Activated CD4-positive, alpha-beta T cell treated with anti-CD3 and anti-CD28 coated beads, Interleukin-2, amount 50 U/mL, for 4 hours (primary cell): ENCODE measurements at regions not wholly inside any gene's neighbourhood (a gene's known extent, or its start where the extent isn't known, plus 50 kb on each side); places are given as distances from the start of the nearest gene placed in this dataset.
"Not testable (repeated sequence)": the region's sequence is repeated elsewhere in the genome, so short reads cannot be mapped to it uniquely, and the experiment has no call there.

Experiments
- DNase-seq, 2 experiments: peaks; one replicate each; pipeline ENCODE4 v3.0.0-alpha.2; 2020

DNA sequence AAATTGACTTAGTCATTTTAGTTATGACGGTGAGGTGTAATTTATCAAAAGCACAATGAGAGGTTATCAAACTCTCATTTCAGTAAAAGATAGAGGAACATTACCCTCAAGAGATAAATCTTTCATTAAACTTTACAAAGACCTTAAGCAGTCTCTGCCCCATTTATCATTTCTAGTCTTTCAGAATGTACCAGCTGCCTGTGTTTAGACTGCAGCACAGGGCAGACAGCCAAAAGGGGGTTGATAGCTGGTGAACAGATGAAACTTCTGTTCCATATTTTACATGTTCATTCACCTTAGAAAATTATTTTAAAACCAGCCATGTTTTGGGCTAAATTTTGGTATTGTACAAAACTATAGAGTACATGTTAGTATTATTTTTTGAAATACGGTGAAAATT, 514.6 kb upstream of the CNTN3 start:
- DNase-seq: no peak

GRCh38 chr3:75136100-75136897, 521.8 kb upstream of the CNTN3 start:
- DNase-seq: no peak

GRCh38 chr3:75138345-75138744, 523.9 kb upstream of the CNTN3 start:
- no peak for DNase-seq

GRCh38 chr3:75140904-75141615, 523.1 kb upstream of the FRG2C start:
- DNase-seq: no peak

DNA sequence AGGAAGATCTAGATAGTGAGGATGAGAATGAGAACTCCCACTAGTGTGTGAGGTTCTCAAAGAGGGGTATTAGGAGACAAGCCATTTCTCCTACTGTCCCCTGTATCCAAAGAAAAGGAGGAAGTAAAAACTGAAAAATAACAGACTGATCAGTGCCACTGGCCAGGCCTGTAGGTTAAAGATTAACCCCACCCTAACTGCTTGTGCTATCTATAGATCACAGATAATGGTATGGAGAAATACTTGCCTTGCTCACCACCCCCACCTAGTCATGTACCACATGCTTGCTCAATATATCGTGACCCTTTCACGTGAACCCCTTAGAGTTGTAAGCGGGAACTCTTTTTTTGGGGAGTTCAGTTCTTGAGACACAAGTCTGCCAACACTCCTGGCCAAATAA, 519.7 kb upstream of the FRG2C start:
- no peak for DNase-seq

- DNase-seq: no peak
Observed at GRCh38 chr3:75171630-75172230, 492.4 kb upstream of the FRG2C start.

- DNase-seq: no peak
Observed at GRCh38 chr3:75176937-75177336, 487.2 kb upstream of the FRG2C start.

DNA sequence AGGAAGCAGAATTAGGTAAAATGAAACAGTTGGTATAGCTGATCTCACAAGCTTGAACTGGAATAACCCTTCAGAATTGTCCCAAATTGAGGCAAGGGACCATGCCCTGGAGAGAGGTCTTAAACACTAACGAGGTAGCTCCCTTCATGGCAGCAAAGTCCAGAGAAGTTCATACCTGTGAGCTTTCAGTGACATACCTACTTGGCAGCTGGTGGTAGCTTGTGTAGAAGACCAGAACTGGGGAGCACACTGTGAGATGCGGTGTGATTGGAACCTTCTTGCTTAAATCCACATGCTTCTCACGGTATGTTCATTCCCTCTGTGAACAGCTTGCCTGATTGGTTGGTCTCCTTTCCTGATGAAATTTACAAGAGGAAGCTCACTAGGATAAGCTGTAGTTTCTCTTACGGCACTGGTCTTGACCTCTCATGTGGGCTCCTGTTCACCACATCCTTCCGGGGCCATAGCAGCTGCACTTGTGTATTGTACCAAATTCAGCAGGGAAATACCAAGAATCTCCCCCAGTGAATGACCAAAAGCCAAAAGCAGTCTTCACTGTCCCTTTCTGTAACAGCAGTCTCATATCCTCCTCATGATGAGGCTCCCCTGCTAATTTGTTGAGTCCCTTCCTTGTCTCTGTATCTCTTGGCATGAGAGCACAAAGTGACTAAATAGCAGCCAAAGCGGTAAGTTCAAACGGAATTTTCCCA, 483.7 kb upstream of the FRG2C start:
- no peak for DNase-seq

GRCh38 chr3:75180945-75181298, 483.2 kb upstream of the FRG2C start:
- DNase-seq: no peak

DNA sequence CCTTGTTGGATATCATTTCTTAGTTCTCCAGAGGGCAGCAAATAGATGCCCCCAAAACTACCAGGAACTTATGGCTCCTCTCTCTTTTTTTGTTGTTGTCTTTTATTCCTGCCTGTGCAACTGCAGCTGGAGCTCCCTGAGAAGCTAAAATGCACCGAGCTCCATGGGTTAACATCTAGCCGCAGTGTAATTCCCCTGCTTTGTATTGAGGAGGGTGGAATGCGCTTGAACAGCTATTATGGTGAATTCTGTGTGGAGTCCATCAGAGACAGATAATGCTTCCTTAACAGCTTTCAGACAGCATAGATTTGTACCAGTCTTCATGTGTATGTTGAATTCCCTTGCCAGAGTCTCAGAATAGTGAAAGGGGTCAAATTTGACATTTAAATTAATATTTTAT, 475.2 kb upstream of the FRG2C start:
- no peak for DNase-seq

DNA sequence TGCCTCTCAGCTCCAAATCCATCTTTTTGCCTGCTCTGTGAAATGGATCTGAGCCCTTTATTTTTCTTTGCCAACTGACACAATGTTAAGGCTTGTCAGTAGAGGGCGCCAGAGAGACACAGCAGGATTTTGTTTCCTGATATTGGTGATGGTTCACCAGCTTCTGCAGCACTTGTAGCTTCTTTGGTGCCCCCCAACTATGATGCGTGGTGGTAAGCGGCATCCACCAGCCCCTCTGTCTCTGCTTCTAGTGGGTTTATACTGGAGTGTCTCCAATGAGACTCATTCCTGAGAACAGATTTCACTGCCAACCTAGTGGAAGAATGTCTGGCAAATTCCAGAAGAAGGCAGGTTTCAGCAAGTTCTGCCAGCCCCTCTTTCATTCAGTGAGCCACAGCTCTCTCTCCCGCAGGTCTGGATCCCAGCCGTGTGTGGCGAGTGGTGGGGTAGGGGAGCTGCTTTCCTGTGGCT, 471.9 kb upstream of the FRG2C start:
- peak; percentile 9 to 28 for DNase-seq

- no peak for DNase-seq
Observed at GRCh38 chr3:75193797-75194196, 470.3 kb upstream of the FRG2C start.

- not testable (repeated sequence) for DNase-seq
Observed at GRCh38 chr3:75214332-75214731, 449.8 kb upstream of the FRG2C start.

DNA sequence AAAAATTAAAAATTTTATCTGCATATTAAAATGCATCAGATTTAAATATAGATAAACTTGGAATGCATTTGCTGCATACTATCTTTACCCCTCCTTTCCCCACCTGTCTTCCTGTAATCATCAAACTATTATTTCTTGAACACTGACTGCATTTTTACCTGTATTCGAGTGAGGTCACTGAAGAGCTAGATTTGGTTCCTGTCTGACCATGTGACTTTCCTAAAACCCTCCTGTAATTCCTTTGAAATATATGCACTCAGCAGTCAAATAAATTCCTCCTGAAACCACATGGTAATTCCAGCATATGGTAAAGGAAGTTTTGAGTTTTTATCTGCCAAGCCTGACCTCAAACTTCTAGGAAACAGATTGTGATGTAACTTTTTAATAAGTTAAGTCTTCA, 445.6 kb upstream of the FRG2C start:
- no peak for DNase-seq

GRCh38 chr3:75220932-75221331, 443.2 kb upstream of the FRG2C start:
- no peak for DNase-seq

GRCh38 chr3:75224412-75224811, 439.7 kb upstream of the FRG2C start:
- no peak for DNase-seq

DNA sequence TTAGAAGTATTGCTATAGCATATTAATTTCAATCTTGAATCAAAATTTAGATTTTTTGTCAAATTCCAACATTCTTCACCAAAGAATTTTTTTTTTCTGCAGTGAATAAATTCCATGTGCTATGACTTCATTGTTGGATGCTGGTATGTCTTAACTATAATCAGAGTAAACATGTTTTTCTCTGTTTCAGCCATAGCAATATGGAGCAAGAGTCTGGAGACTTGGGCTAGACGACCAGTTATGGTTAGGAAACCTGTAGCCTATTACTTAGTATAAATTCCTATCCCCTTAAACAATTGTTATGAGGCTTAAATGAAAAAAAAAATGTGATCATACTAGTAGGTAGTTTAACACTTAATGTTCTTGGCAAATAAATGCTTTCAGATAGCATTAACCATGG, 431.9 kb upstream of the FRG2C start:
- no peak for DNase-seq

DNA sequence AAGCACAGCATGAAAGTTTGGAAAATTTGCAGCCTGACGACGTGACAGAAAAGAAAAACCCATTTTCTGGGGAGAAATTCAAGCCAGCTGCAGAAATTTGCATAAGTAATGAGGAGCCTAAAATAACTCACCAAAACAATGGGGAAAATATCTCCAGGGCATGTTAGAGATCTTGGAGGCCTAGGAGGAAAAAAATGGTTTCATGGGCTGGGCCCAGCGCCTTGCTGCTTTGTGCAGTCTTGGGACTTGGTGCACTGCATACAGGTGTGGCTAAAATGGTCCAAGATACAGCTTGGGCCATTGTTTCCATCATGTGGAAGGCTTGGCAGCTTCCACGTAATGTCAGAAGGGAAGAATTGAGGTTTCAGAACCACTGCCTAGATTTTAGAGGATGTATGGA, 428.5 kb upstream of the FRG2C start:
- no peak for DNase-seq

- DNase-seq: no peak
Observed at GRCh38 chr3:75237053-75237452, 427.1 kb upstream of the FRG2C start.

DNA sequence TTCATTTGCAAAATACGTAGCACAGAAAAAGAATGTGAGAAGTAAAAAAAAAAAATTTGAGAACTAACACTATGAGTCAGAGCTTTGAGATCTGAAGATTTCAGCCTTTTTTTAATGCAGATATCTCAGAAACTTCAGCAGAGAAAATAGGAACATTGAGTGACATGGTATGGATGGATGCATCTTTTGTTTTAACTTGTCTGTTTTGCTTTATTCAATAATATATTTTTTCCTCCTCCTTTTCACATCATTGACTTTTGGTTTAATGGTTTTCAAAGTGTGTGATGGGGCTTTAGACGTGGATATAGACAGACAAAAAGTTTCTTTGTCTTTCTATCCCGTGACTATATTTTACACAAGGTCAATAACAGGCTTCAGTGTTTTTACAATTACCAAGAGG, 426.7 kb upstream of the FRG2C start:
- no peak for DNase-seq

DNA sequence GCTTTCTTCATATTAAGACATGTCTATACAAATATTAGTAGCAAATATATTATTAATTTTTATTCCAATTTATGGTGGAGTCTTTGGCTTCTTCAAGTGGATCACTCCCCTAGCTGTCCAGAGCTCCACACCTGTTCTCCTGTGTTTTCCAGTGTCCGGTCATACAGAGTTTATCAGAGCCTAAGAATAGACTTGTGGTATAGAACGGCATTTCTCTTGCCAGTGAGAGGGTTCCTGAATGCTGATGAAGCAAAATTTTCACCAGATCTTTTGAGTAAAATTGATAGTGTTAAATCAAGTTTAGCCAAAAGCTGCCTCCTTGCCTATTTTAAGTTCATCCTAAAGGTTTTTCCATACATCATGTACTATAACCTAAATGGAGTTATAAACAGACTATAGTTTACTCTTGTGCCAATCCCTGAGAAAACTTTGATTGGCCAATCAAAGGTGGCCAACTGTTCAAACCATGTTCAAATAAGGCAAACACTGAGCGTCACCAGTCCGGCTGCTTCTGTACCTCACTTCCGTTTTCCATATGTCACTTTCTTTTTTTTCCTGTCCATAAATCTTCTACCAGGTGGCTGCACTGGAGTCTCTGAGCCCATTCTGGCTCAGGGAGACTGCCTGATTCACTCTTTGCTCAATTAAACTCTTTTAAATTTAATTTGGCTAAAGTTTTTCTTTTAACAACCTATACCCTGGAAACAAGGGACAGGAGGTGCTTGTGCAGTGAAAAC, 422.7 kb upstream of the FRG2C start:
- not testable (repeated sequence) for DNase-seq

DNA sequence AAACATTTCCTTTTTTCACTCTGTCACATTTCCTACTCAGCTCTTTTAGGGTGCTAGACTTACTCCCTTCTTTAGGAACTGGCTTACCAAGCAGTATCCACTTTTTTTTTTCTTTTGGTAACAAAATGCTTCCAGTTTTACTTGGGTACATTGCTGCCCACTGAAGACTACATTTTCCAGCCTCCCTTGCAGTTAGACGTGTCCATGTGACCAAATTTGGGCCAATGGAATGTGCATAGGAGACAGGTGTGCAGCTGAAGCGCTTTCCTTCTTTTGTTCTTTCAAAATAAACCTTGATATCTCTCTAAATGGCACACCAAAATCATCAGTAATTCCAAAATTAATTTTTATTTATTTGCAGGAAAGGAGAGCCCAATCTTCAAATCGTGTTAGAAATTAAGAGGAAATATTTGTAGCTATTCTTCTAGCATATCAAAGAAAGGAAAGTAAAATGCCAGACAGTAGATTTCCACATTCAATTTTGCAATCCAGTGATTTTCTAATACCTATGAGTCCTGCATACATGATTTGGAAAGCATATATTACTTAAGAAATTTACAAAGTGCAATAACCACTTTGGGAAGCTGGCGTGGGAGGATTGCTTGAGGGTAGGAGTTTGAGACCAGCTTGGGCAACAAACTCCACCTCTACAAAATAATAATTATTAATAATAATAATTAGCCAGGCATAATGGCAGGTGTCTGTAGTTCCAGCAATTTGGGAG, 422.0 kb upstream of the FRG2C start:
- DNase-seq: no peak
